ENCODE measurements at regions not wholly inside any gene's neighbourhood (a gene's known extent, or its start where the extent isn't known, plus 50 kb on each side); places are given as distances from the start of the nearest gene placed in this dataset.
"Not testable (repeated sequence)": the region's sequence is repeated elsewhere in the genome, so short reads cannot be mapped to it uniquely, and the experiment has no call there.

- Histone ChIP-seq H3K9ac (ENCODE audit: low read depth in 1 of 2, low read length in 2 of 2) (no peak overlapping the region), H3K36me3 (ENCODE audit: control insufficient read depth in 1 of 2, insufficient read depth in 2 of 2, low read length in 2 of 2) (no peaks in the 10 kb centered on the region), H3K27me3 (ENCODE audit: control insufficient read depth in 1 of 2, insufficient read depth in 2 of 2, low read length in 2 of 2) (peaks cover 0 to 6% of the 10 kb centered on the region in 2 donors), H3K9me3 (ENCODE audit: control insufficient read depth in 1 of 2, low read length in 2 of 2) (no peaks in the 10 kb centered on the region), H3K27ac (ENCODE audit: low read depth, low read length) (no peak overlapping the region), H3K4me3 (ENCODE audit: low read depth in 1 of 2, low read length in 2 of 2) (no peak overlapping the region), H3K4me1 (ENCODE audit: control insufficient read depth in 1 of 2, insufficient read depth in 2 of 2, low read length in 2 of 2) (no peaks in the 10 kb centered on the region)
These were observed 121.4 kb downstream of the RRAGC start for GRCh38 chr1:38738207-38738606.

GRCh38 chr1:38736399-38736798 lies 123.2 kb downstream of the RRAGC start:
- peaks cover 12% of the 10 kb centered on the region in 2 donors for H3K27me3 ChIP-seq (ENCODE audit: control insufficient read depth in 1 of 2, insufficient read depth in 2 of 2, low read length in 2 of 2)
- H3K9ac ChIP-seq (ENCODE audit: low read depth in 1 of 2, low read length in 2 of 2) = no peak overlapping the region
- H3K9me3 ChIP-seq (ENCODE audit: control insufficient read depth in 1 of 2, low read length in 2 of 2) = no peaks in the 10 kb centered on the region

GRCh38 chr1:38735651-38736161 lies 123.9 kb downstream of the RRAGC start:
- Histone ChIP-seq H3K9me3 (ENCODE audit: control insufficient read depth in 1 of 2, low read length in 2 of 2) (no peaks in the 10 kb centered on the region), H3K4me3 (ENCODE audit: low read depth in 1 of 2, low read length in 2 of 2) (no peak overlapping the region), H3K36me3 (ENCODE audit: control insufficient read depth in 1 of 2, insufficient read depth in 2 of 2, low read length in 2 of 2) (no peaks in the 10 kb centered on the region), H3K4me1 (ENCODE audit: control insufficient read depth in 1 of 2, insufficient read depth in 2 of 2, low read length in 2 of 2) (no peaks in the 10 kb centered on the region), H3K9ac (ENCODE audit: low read depth in 1 of 2, low read length in 2 of 2) (no peak overlapping the region), H3K27ac (ENCODE audit: low read depth, low read length) (no peak overlapping the region), H3K27me3 (ENCODE audit: control insufficient read depth in 1 of 2, insufficient read depth in 2 of 2, low read length in 2 of 2) (peaks cover 12 to 14% of the 10 kb centered on the region in 2 donors)

More at GRCh38 chr1:38736399-38736798, 123.2 kb downstream of the RRAGC start:
- H3K36me3 ChIP-seq (ENCODE audit: control insufficient read depth in 1 of 2, insufficient read depth in 2 of 2, low read length in 2 of 2) = no peaks in the 10 kb centered on the region
- H3K4me3 ChIP-seq (ENCODE audit: low read depth in 1 of 2, low read length in 2 of 2) = no peak overlapping the region
- no peaks in the 10 kb centered on the region for H3K4me1 ChIP-seq (ENCODE audit: control insufficient read depth in 1 of 2, insufficient read depth in 2 of 2, low read length in 2 of 2)
- H3K27ac ChIP-seq (ENCODE audit: low read depth, low read length) = no peak overlapping the region

- Histone ChIP-seq H3K36me3 (ENCODE audit: control insufficient read depth in 1 of 2, insufficient read depth in 2 of 2, low read length in 2 of 2) (no peaks in the 10 kb centered on the region), H3K4me1 (ENCODE audit: control insufficient read depth in 1 of 2, insufficient read depth in 2 of 2, low read length in 2 of 2) (no peaks in the 10 kb centered on the region), H3K9ac (ENCODE audit: low read depth in 1 of 2, low read length in 2 of 2) (no peak overlapping the region), H3K27ac (ENCODE audit: low read depth, low read length) (no peak overlapping the region), H3K27me3 (ENCODE audit: control insufficient read depth in 1 of 2, insufficient read depth in 2 of 2, low read length in 2 of 2) (peaks cover 15 to 19% of the 10 kb centered on the region in 2 donors), H3K9me3 (ENCODE audit: control insufficient read depth in 1 of 2, low read length in 2 of 2) (no peaks in the 10 kb centered on the region), H3K4me3 (ENCODE audit: low read depth in 1 of 2, low read length in 2 of 2) (no peak overlapping the region)
These were observed 125.8 kb downstream of the RRAGC start for GRCh38 chr1:38733761-38734160.

GRCh38 chr1:38730511-38731397 lies 128.8 kb downstream of the RRAGC start:
- no peak overlapping the region for H3K4me3 ChIP-seq (ENCODE audit: low read depth in 1 of 2, low read length in 2 of 2)
- no peak overlapping the region for H3K27ac ChIP-seq (ENCODE audit: low read depth, low read length)
- no peaks in the 10 kb centered on the region for H3K36me3 ChIP-seq (ENCODE audit: control insufficient read depth in 1 of 2, insufficient read depth in 2 of 2, low read length in 2 of 2)
- H3K9ac ChIP-seq (ENCODE audit: low read depth in 1 of 2, low read length in 2 of 2) = no peak overlapping the region
- H3K9me3 ChIP-seq (ENCODE audit: control insufficient read depth in 1 of 2, low read length in 2 of 2) = no peaks in the 10 kb centered on the region
- peaks cover 0 to 5% of the 10 kb centered on the region in 2 donors for H3K4me1 ChIP-seq (ENCODE audit: control insufficient read depth in 1 of 2, insufficient read depth in 2 of 2, low read length in 2 of 2)
- H3K27me3 ChIP-seq (ENCODE audit: control insufficient read depth in 1 of 2, insufficient read depth in 2 of 2, low read length in 2 of 2) = peaks cover 19 to 42% of the 10 kb centered on the region in 2 donors

- H3K4me3 ChIP-seq (ENCODE audit: low read depth in 1 of 2, low read length in 2 of 2) = no peak overlapping the region
- peaks cover 17 to 42% of the 10 kb centered on the region in 2 donors for H3K27me3 ChIP-seq (ENCODE audit: control insufficient read depth in 1 of 2, insufficient read depth in 2 of 2, low read length in 2 of 2)
- no peak overlapping the region for H3K9ac ChIP-seq (ENCODE audit: low read depth in 1 of 2, low read length in 2 of 2)
- H3K9me3 ChIP-seq (ENCODE audit: control insufficient read depth in 1 of 2, low read length in 2 of 2) = no peaks in the 10 kb centered on the region
- peaks cover 0 to 5% of the 10 kb centered on the region in 2 donors for H3K4me1 ChIP-seq (ENCODE audit: control insufficient read depth in 1 of 2, insufficient read depth in 2 of 2, low read length in 2 of 2)
- no peaks in the 10 kb centered on the region for H3K36me3 ChIP-seq (ENCODE audit: control insufficient read depth in 1 of 2, insufficient read depth in 2 of 2, low read length in 2 of 2)
- H3K27ac ChIP-seq (ENCODE audit: low read depth, low read length) = no peak overlapping the region
These were observed 131.0 kb downstream of the RRAGC start for GRCh38 chr1:38728585-38728908.

- Histone ChIP-seq H3K9me3 (ENCODE audit: control insufficient read depth in 1 of 2, low read length in 2 of 2) (no peaks in the 10 kb centered on the region), H3K9ac (ENCODE audit: low read depth in 1 of 2, low read length in 2 of 2) (no peak overlapping the region), H3K36me3 (ENCODE audit: control insufficient read depth in 1 of 2, insufficient read depth in 2 of 2, low read length in 2 of 2) (no peaks in the 10 kb centered on the region), H3K4me1 (ENCODE audit: control insufficient read depth in 1 of 2, insufficient read depth in 2 of 2, low read length in 2 of 2) (peaks cover 0 to 5% of the 10 kb centered on the region in 2 donors), H3K4me3 (ENCODE audit: low read depth in 1 of 2, low read length in 2 of 2) (no peak overlapping the region), H3K27ac (ENCODE audit: low read depth, low read length) (no peak overlapping the region), H3K27me3 (ENCODE audit: control insufficient read depth in 1 of 2, insufficient read depth in 2 of 2, low read length in 2 of 2) (peaks cover 17 to 42% of the 10 kb centered on the region in 2 donors)
These were observed 131.6 kb downstream of the RRAGC start for GRCh38 chr1:38727684-38728584.

GRCh38 chr1:38725321-38725961 lies 134.1 kb downstream of the RRAGC start:
- not testable (repeated sequence) for H3K9ac ChIP-seq (ENCODE audit: low read depth in 1 of 2, low read length in 2 of 2); H3K4me1 ChIP-seq (ENCODE audit: control insufficient read depth in 1 of 2, insufficient read depth in 2 of 2, low read length in 2 of 2); H3K27ac ChIP-seq (ENCODE audit: low read depth, low read length); H3K36me3 ChIP-seq (ENCODE audit: control insufficient read depth in 1 of 2, insufficient read depth in 2 of 2, low read length in 2 of 2); H3K4me3 ChIP-seq (ENCODE audit: low read depth in 1 of 2, low read length in 2 of 2); H3K9me3 ChIP-seq (ENCODE audit: control insufficient read depth in 1 of 2, low read length in 2 of 2)
- peaks cover 11 to 35% of the 10 kb centered on the region in 2 donors for H3K27me3 ChIP-seq (ENCODE audit: control insufficient read depth in 1 of 2, insufficient read depth in 2 of 2, low read length in 2 of 2)

- Histone ChIP-seq H3K9me3 (ENCODE audit: control insufficient read depth in 1 of 2, low read length in 2 of 2) (no peaks in the 10 kb centered on the region), H3K9ac (ENCODE audit: low read depth in 1 of 2, low read length in 2 of 2) (no peak overlapping the region), H3K27me3 (ENCODE audit: control insufficient read depth in 1 of 2, insufficient read depth in 2 of 2, low read length in 2 of 2) (peaks cover 11 to 31% of the 10 kb centered on the region in 2 donors), H3K27ac (ENCODE audit: low read depth, low read length) (no peak overlapping the region), H3K4me1 (ENCODE audit: control insufficient read depth in 1 of 2, insufficient read depth in 2 of 2, low read length in 2 of 2) (peaks cover 0 to 5% of the 10 kb centered on the region in 2 donors), H3K36me3 (ENCODE audit: control insufficient read depth in 1 of 2, insufficient read depth in 2 of 2, low read length in 2 of 2) (no peaks in the 10 kb centered on the region), H3K4me3 (ENCODE audit: low read depth in 1 of 2, low read length in 2 of 2) (no peak overlapping the region)
These were observed 135.1 kb downstream of the RRAGC start for GRCh38 chr1:38724160-38725131.
